HCT116 (cell line): ENCODE measurements at regions not wholly inside any gene's neighbourhood (a gene's known extent, or its start where the extent isn't known, plus 50 kb on each side); places are given as distances from the start of the nearest gene placed in this dataset.

Experiments
- ATAC-seq: fragments of 200-7000 bp; cut with Tn5 transposase; 2 replicates; pipeline ENCODE4 v1.9.1; 2020; ENCODE audit warnings: mild to moderate bottlenecking, moderate library complexity
- BruUV-seq: library from RNA; stranded (reverse); fragments of 400-500 nt; replicated peaks from 2 replicates; lab custom pipeline; 2021; lab: Mats Ljungman, UMichigan
- CTCF ChIA-PET: fragments of 300-600 bp; sonication (Branson Sonifier 250); formaldehyde crosslinking; loops from one replicate; lab custom pipeline; 2021; ENCODE audit warnings: antibody characterized with exemption; lab: Charles Lee
- POLR2A ChIA-PET: fragments of 300-600, 350-600 bp; sonication (Branson Sonifier 250); formaldehyde crosslinking; loops from one replicate; lab custom pipeline; 2021; ENCODE audit warnings: antibody characterized with exemption; lab: Charles Lee
- RAD21 ChIA-PET, 2 experiments: fragments of 300-600 bp; sonication (Branson Sonifier 250); formaldehyde crosslinking; loops; one replicate each; lab custom pipeline; 2023; ENCODE audit warnings: low total read pairs in 2 of 2; ENCODE audit not compliant: uncharacterized antibody in 2 of 2, unreplicated experiment in 2 of 2, low non-redundant PET in 1 of 2; lab: Charles Lee
- DNase-seq: peaks from one replicate; pipeline ENCODE4 v3.0.0-alpha.2; 2010; ENCODE audit warnings: low read depth, low spot score
- H2AFZ ChIP-seq: fragments of 200-600 bp; shearing (Covaris generic), sonication (generic); 2 replicates; pipeline ENCODE4 v1.6.1; 2017; ENCODE audit warnings: low read depth, mixed run types, mixed read lengths, antibody characterized with exemption, low read length; ENCODE audit not compliant: poor library complexity, severe bottlenecking
- H3K27ac ChIP-seq: 2 replicates; pipeline ENCODE4 v1.5.1; 2012; ENCODE audit warnings: low read depth, low read length
- H3K27me3 ChIP-seq: fragments of 200-600 bp; sonication (generic); 2 replicates; pipeline ENCODE4 v1.6.1; 2016; ENCODE audit warnings: mixed run types, low read length, mixed read lengths; ENCODE audit not compliant: insufficient read depth
- H3K36me3 ChIP-seq, 2 experiments: fragments of 200-500 bp in 1 of 2; fragments of 200-600 bp in 1 of 2; sonication (Bioruptor generic) in 1 of 2; sonication (generic) in 1 of 2; 2 replicates each; pipeline versions ENCODE4 v1.5.1 to v1.6.1; 2014 to 2016; ENCODE audit warnings: low read length in 2 of 2, inconsistent platforms in 1 of 2, mixed read lengths in 1 of 2, mixed run types in 1 of 2; ENCODE audit not compliant: insufficient read depth in 2 of 2, control insufficient read depth in 1 of 2
- H3K4me1 ChIP-seq, 2 experiments: fragments of 200-600 bp in 1 of 2; sonication (generic) in 1 of 2; 2 replicates each; pipeline versions ENCODE4 v1.5.1 to v1.6.1; 2012 to 2017; ENCODE audit warnings: low read length in 2 of 2, inconsistent platforms in 1 of 2, mild to moderate bottlenecking in 1 of 2, mixed read lengths in 1 of 2, mixed run types in 1 of 2, moderate library complexity in 1 of 2; ENCODE audit not compliant: insufficient read depth in 2 of 2, control insufficient read depth in 1 of 2
- H3K4me2 ChIP-seq: fragments of 200-600 bp; sonication (generic); 2 replicates; pipeline ENCODE4 v1.6.1; 2017; ENCODE audit warnings: mixed run types, low read length, mixed read lengths
- H3K4me3 ChIP-seq, 2 experiments: fragments of 200-600 bp in 1 of 2; sonication (generic) in 1 of 2; replicated peaks in 1 of 2; 2 replicates each; pipeline ENCODE4 v1.5.1; 2011 to 2016; ENCODE audit warnings: low read length in 2 of 2, control low read depth in 1 of 2, low read depth in 1 of 2, mild to moderate bottlenecking in 1 of 2, mixed read lengths in 1 of 2, mixed run types in 1 of 2
- H3K79me2 ChIP-seq: fragments of 200-600 bp; sonication (generic); 2 replicates; pipeline ENCODE4 v1.6.1; 2017; ENCODE audit warnings: mild to moderate bottlenecking, mixed run types, low read length, moderate library complexity, mixed read lengths; ENCODE audit not compliant: insufficient read depth
- H3K9ac ChIP-seq: fragments of 200-600 bp; sonication (generic); 2 replicates; pipeline ENCODE4 v1.6.1; 2016; ENCODE audit warnings: low read length, mixed read lengths
- H3K9me2 ChIP-seq: fragments of 200-600 bp; sonication (generic), shearing (Covaris generic); 2 replicates; pipeline ENCODE4 v1.6.1; 2017; ENCODE audit warnings: mixed run types, mild to moderate bottlenecking, moderate library complexity; ENCODE audit not compliant: insufficient read depth
- H3K9me3 ChIP-seq, 2 experiments: fragments of 200-500 bp in 1 of 2; fragments of 200-600 bp in 1 of 2; sonication (Bioruptor generic) in 1 of 2; sonication (generic) in 1 of 2; 2 replicates each; pipeline ENCODE4 v1.6.1; 2014 to 2017; ENCODE audit warnings: low read length in 2 of 2, mixed read lengths in 2 of 2, inconsistent platforms in 1 of 2, low read depth in 1 of 2, mild to moderate bottlenecking in 1 of 2, mixed run types in 1 of 2, moderate library complexity in 1 of 2; ENCODE audit not compliant: control insufficient read depth in 1 of 2, insufficient read depth in 1 of 2
- H4K20me1 ChIP-seq: fragments of 200-600 bp; sonication (generic), shearing (Covaris generic); 2 replicates; pipeline ENCODE4 v1.6.1; 2017; ENCODE audit warnings: mixed run types, mild to moderate bottlenecking, moderate library complexity; ENCODE audit not compliant: insufficient read depth
- CBX3 ChIP-seq: IDR thresholded peaks from 2 replicates; pipeline ENCODE4 v1.6.1; 2012; ENCODE audit warnings: low read depth
- CTCF ChIP-seq, 3 experiments: fragments of 200-600 bp in 1 of 3; sonication (generic) in 1 of 3; IDR thresholded peaks in 2 of 3; conservative IDR thresholded peaks in 1 of 3; 2 replicates each; pipeline ENCODE4 v1.5.1; 2012 to 2017; ENCODE audit warnings: low read depth in 2 of 3, low read length in 2 of 3, antibody characterized with exemption in 1 of 3, borderline replicate concordance in 1 of 3, control low read depth in 1 of 3, mild to moderate bottlenecking in 1 of 3, mixed read lengths in 1 of 3, mixed run types in 1 of 3, moderate library complexity in 1 of 3; ENCODE audit not compliant: insufficient read depth in 1 of 3
- EGR1 ChIP-seq: IDR thresholded peaks from 2 replicates; pipeline ENCODE4 v1.6.1; 2012; ENCODE audit warnings: low read depth
- ELF1 ChIP-seq: IDR thresholded peaks from 2 replicates; pipeline ENCODE4 v1.6.1; 2012; ENCODE audit warnings: low read depth, borderline replicate concordance
- EZH2phosphoT487 ChIP-seq: fragments of 200-600 bp; IDR thresholded peaks from 2 replicates; pipeline ENCODE4 v1.6.1; 2018; ENCODE audit warnings: antibody characterized with exemption, borderline replicate concordance
- FOSL1 ChIP-seq: IDR thresholded peaks from 2 replicates; pipeline ENCODE4 v1.6.1; 2012; ENCODE audit warnings: low read depth
- JUND ChIP-seq: IDR thresholded peaks from 2 replicates; pipeline ENCODE4 v1.6.1; 2012
- MAX ChIP-seq: IDR thresholded peaks from 2 replicates; pipeline ENCODE4 v1.6.1; 2012
- RAD21 ChIP-seq: IDR thresholded peaks from 2 replicates; pipeline ENCODE4 v1.6.1; 2012; ENCODE audit warnings: low read depth, mild to moderate bottlenecking
- REST ChIP-seq: IDR thresholded peaks from 2 replicates; pipeline ENCODE4 v1.6.1; 2012; ENCODE audit warnings: low read depth
- SIN3A ChIP-seq: IDR thresholded peaks from 2 replicates; pipeline ENCODE4 v1.6.1; 2012; ENCODE audit warnings: low read depth
- SP1 ChIP-seq: IDR thresholded peaks from 2 replicates; pipeline ENCODE4 v1.6.1; 2012; ENCODE audit warnings: low read depth
- SRF ChIP-seq: IDR thresholded peaks from 2 replicates; pipeline ENCODE4 v1.6.1; 2012; ENCODE audit warnings: low read depth
- TCF7L2 ChIP-seq: IDR thresholded peaks from 2 replicates; pipeline ENCODE4 v1.7.0; 2011; ENCODE audit warnings: borderline replicate concordance, inconsistent platforms; ENCODE audit not compliant: insufficient read depth, insufficient read length; ENCODE audit errors: extremely low read depth
- YY1 ChIP-seq: IDR thresholded peaks from 2 replicates; pipeline ENCODE4 v1.6.1; 2011; ENCODE audit warnings: low read length, low read depth, moderate library complexity, mild to moderate bottlenecking; ENCODE audit not compliant: insufficient replicate concordance; ENCODE audit errors: extremely low read depth
- ZBTB33 ChIP-seq: IDR thresholded peaks from 2 replicates; pipeline ENCODE4 v1.6.1; 2011; ENCODE audit warnings: mild to moderate bottlenecking, low read length, moderate library complexity; ENCODE audit not compliant: insufficient replicate concordance; ENCODE audit errors: extremely low read depth
- ZFX ChIP-seq: fragments of 450-650 bp; IDR thresholded peaks from 2 replicates; pipeline ENCODE4 v1.6.1; 2017
- intact Hi-C: fragments of 100-400 bp; cut with micrococcal nuclease; formaldehyde crosslinking; loops from 2 replicates; pipeline ENCODE4 v1.10.0; 2022

GRCh38 chr15:80350941-80351610, 53.1 kb upstream of the ARNT2 start:
- BruUV-seq: no TSS peak
- Histone ChIP-seq H3K9ac (no peak overlapping the region), H3K27ac (no peak overlapping the region), H3K9me3 (no peaks in the 10 kb centered on the region), H3K9me2 (no peaks in the 10 kb centered on the region), H3K36me3 (no peaks in the 10 kb centered on the region), H3K4me2 (no peak overlapping the region), H3K27me3 (peaks cover 46% of the 10 kb centered on the region), H2AFZ (no peak overlapping the region), H3K4me1 (no peaks in the 10 kb centered on the region), H3K79me2 (no peaks in the 10 kb centered on the region), H4K20me1 (no peaks in the 10 kb centered on the region), H3K4me3 (no peak overlapping the region)
- ChIA-PET RAD21 (no interaction called here), CTCF (no interaction called here), POLR2A (no interaction called here)
- ATAC-seq: no peak
- no peak for DNase-seq
- TF ChIP-seq MAX (no peak), FOSL1 (no peak), YY1 (no peak), ZFX (no peak), CTCF (IDR thresholded peaks at IDR 0.05 in 2 of 3, conservative IDR thresholded peaks at IDR 0.05 in 1 of 3; ENCODE audit: borderline replicate concordance in 1 of 3, insufficient read depth in 1 of 3, low read depth in 2 of 3, low read length in 2 of 3) (no peak), RAD21 (no peak), SP1 (no peak), REST (no peak), ZBTB33 (no peak), SIN3A (no peak), CBX3 (no peak), TCF7L2 (no peak), SRF (no peak), EGR1 (no peak), JUND (no peak), ELF1 (no peak), EZH2phosphoT487 (no peak)
- intact Hi-C loops: no loop called here
